PC-3 (cell line): ENCODE measurements at regions not wholly inside any gene's neighbourhood (a gene's known extent, or its start where the extent isn't known, plus 50 kb on each side); places are given as distances from the start of the nearest gene placed in this dataset.

Source experiments
- ATAC-seq: fragments of 200-7000 bp; cut with Tn5 transposase; 2 replicates; pipeline ENCODE4 v1.9.1; 2020; ENCODE audit warnings: mild to moderate bottlenecking, moderate library complexity
- BruUV-seq: library from RNA; stranded (reverse); fragments of 400-500 nt; replicated peaks from 2 replicates; lab custom pipeline; 2021; lab: Mats Ljungman, UMichigan
- CTCF ChIA-PET: fragments of 300-600 bp; sonication (Branson Sonifier 250); formaldehyde crosslinking; loops from one replicate; lab custom pipeline; 2022; ENCODE audit warnings: antibody characterized with exemption; lab: Charles Lee
- POLR2A ChIA-PET: fragments of 300-600 bp; sonication (Branson Sonifier 250); formaldehyde crosslinking; loops from one replicate; lab custom pipeline; 2022; ENCODE audit warnings: antibody characterized with exemption; ENCODE audit not compliant: unreplicated experiment; lab: Charles Lee
- DNase-seq: peaks from one replicate; pipeline ENCODE4 v3.0.0-alpha.2; 2015
- H2AFZ ChIP-seq: fragments of 300-600 bp; sonication (generic); 2 replicates; pipeline ENCODE4 v1.6.0; 2016; ENCODE audit warnings: antibody characterized with exemption, low read length
- H3F3A ChIP-seq: fragments of 300-600 bp; sonication (generic); one replicate; pipeline ENCODE4 v1.6.0; 2017; ENCODE audit warnings: antibody characterized with exemption, low read length, control low read depth, mild to moderate bottlenecking; ENCODE audit not compliant: unreplicated experiment
- H3K27ac ChIP-seq: fragments of 300-600 bp; sonication (generic); 2 replicates; pipeline ENCODE4 v1.5.1; 2016; ENCODE audit warnings: mild to moderate bottlenecking, low read length
- H3K27me3 ChIP-seq: fragments of 300-600 bp; sonication (generic); 2 replicates; pipeline ENCODE4 v1.6.1; 2016; ENCODE audit warnings: low read length, mixed read lengths
- H3K36me3 ChIP-seq: fragments of 300-600 bp; sonication (generic); 2 replicates; pipeline ENCODE4 v1.6.1; 2016; ENCODE audit warnings: low read depth, mixed run types, low read length, mixed read lengths
- H3K4me1 ChIP-seq: fragments of 300-600 bp; sonication (generic); 2 replicates; pipeline ENCODE4 v1.5.1; 2016; ENCODE audit warnings: low read length; ENCODE audit not compliant: insufficient read depth
- H3K4me2 ChIP-seq: fragments of 300-600 bp; sonication (generic); 2 replicates; pipeline ENCODE4 v1.6.0; 2016; ENCODE audit warnings: low read length
- H3K4me3 ChIP-seq: fragments of 300-600 bp; sonication (generic); 2 replicates; pipeline ENCODE4 v1.5.1; 2016; ENCODE audit warnings: mild to moderate bottlenecking, low read length, mixed read lengths
- H3K79me2 ChIP-seq: fragments of 300-600 bp; sonication (generic); 2 replicates; pipeline ENCODE4 v1.6.1; 2017; ENCODE audit warnings: low read length, mixed read lengths
- H3K9ac ChIP-seq: fragments of 300-600 bp; sonication (generic); 2 replicates; pipeline ENCODE4 v1.6.0; 2016; ENCODE audit warnings: mild to moderate bottlenecking, low read length
- H3K9me2 ChIP-seq: fragments of 300-600 bp; sonication (generic); replicated peaks from 2 replicates; pipeline ENCODE4 v1.6.1; 2016; ENCODE audit warnings: mixed run types, low read length, mixed read lengths
- H3K9me3 ChIP-seq: fragments of 300-600 bp; sonication (generic); 2 replicates; pipeline ENCODE4 v1.6.1; 2016; ENCODE audit warnings: low read length, mixed read lengths
- H4K20me1 ChIP-seq: fragments of 300-600 bp; sonication (generic); 2 replicates; pipeline ENCODE4 v1.6.1; 2016; ENCODE audit warnings: low read length, mixed read lengths
- EZH2 ChIP-seq: fragments of 300-600 bp; sonication (generic); IDR thresholded peaks from one replicate; pipeline ENCODE4 v1.6.1; 2017; ENCODE audit warnings: antibody characterized with exemption, mild to moderate bottlenecking, low read length; ENCODE audit not compliant: unreplicated experiment
- EZH2phosphoT487 ChIP-seq: fragments of 300-600 bp; sonication (generic); IDR thresholded peaks from 2 replicates; pipeline ENCODE4 v1.6.1; 2018; ENCODE audit warnings: mild to moderate bottlenecking, antibody characterized with exemption, low read length, borderline replicate concordance
- intact Hi-C: fragments of 100-400 bp; cut with micrococcal nuclease; formaldehyde crosslinking; loops from 2 replicates; pipeline ENCODE4 v1.9.0; 2023
- TF ChIP-seq, protein P1 (sequence below): fragments of 300-600 bp; sonication (generic); conservative IDR thresholded peaks from 2 replicates; pipeline ENCODE4 v1.5.1; 2017; ENCODE audit warnings: antibody characterized with exemption, low read depth, mild to moderate bottlenecking, low read length

DNA sequence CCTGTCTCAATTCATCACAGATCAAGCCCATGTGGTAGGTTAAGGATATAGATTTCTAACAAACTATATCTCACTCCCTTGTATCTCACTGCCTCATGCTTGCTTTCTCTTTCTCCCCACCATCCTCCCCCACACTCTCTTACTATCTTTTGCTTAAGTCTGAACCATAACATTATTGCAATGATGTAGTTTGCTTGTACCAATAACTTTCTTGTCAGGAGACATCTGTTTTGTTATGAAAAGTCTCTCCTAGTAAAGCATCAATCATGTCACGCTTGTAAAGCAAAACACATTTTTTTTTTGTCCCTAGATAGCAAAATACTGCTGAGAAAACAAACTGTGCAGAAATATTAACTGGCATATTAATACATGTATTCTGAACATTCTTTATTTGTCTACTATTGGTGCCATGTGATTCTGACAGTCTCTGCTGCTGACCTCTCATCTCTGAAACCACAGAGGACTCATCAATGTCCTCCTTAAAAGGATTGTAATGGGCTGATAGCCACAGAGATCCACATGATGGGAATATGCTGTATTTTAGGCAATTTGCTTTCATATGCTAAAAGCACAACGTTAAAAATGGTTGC lies 217.5 kb downstream of the VEGFC start:
- TF ChIP-seq, protein P1, sequence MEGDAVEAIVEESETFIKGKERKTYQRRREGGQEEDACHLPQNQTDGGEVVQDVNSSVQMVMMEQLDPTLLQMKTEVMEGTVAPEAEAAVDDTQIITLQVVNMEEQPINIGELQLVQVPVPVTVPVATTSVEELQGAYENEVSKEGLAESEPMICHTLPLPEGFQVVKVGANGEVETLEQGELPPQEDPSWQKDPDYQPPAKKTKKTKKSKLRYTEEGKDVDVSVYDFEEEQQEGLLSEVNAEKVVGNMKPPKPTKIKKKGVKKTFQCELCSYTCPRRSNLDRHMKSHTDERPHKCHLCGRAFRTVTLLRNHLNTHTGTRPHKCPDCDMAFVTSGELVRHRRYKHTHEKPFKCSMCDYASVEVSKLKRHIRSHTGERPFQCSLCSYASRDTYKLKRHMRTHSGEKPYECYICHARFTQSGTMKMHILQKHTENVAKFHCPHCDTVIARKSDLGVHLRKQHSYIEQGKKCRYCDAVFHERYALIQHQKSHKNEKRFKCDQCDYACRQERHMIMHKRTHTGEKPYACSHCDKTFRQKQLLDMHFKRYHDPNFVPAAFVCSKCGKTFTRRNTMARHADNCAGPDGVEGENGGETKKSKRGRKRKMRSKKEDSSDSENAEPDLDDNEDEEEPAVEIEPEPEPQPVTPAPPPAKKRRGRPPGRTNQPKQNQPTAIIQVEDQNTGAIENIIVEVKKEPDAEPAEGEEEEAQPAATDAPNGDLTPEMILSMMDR = no peak
- no peaks in the 10 kb centered on the region for H3K9me2 ChIP-seq
- no peaks in the 10 kb centered on the region for H3K36me3 ChIP-seq
- CTCF ChIA-PET = no interaction called here
- H2AFZ ChIP-seq = no peak overlapping the region
- H3K27ac ChIP-seq = no peak overlapping the region
- no TSS peak for BruUV-seq
- POLR2A ChIA-PET = no interaction called here
- peaks cover 11% of the 10 kb centered on the region; the same call in 1 of the 2 replicates for H3K4me1 ChIP-seq
- no peak overlapping the region for H3K4me2 ChIP-seq
- H3K79me2 ChIP-seq = no peaks in the 10 kb centered on the region
- no peaks in the 10 kb centered on the region for H4K20me1 ChIP-seq
- intact Hi-C loops = no loop called here
- H3K9ac ChIP-seq = no peak overlapping the region
- no peaks in the 10 kb centered on the region for H3K9me3 ChIP-seq
- ATAC-seq = no peak
- H3K27me3 ChIP-seq = no peaks in the 10 kb centered on the region
- H3F3A ChIP-seq = no peaks in the 10 kb centered on the region
- no peak overlapping the region for H3K4me3 ChIP-seq
- no peak for DNase-seq

DNA sequence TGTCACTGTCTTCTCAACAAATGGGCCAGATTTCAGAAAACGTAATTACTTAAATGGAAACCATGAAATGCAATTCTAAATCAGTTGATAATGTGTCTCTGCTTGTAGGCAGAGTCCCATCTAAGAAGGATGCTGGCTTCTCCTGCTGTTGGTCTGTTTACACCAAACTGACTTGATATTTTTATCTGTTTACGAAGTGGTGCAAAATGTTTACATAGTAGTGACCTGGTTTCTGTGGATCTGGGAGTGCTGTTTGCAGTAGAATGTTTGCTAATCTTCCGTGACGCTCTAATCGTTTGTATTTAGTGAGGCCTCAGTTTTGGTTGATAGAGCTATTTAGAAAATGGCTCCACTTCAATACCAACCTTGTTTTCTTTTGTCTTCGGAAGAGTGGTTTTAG lies 213.5 kb downstream of the VEGFC start:
- ChIA-PET CTCF (no interaction called here), POLR2A (no interaction called here)
- H2AFZ ChIP-seq = peak overlapping the region; percentile 49
- H3K9me2 ChIP-seq = no peaks in the 10 kb centered on the region
- H3K79me2 ChIP-seq = no peaks in the 10 kb centered on the region
- H3K36me3 ChIP-seq = no peaks in the 10 kb centered on the region
- no peaks in the 10 kb centered on the region for H3K27me3 ChIP-seq
- no peaks in the 10 kb centered on the region for H3K9me3 ChIP-seq
- no peaks in the 10 kb centered on the region for H4K20me1 ChIP-seq
- peak; percentile 37 for DNase-seq
- peaks cover 11% of the 10 kb centered on the region; the same call in 1 of the 2 replicates for H3K4me1 ChIP-seq
- TF ChIP-seq, protein P1 = no peak
- TF ChIP-seq EZH2 = no peak
- TF ChIP-seq EZH2phosphoT487 = no peak
- H3K27ac ChIP-seq = peak overlapping the region; percentile 44
- H3K4me3 ChIP-seq = no peak overlapping the region
- ATAC-seq = peak; percentile 56; the same call in 1 of the 2 replicates
- no peaks in the 10 kb centered on the region for H3F3A ChIP-seq
- no peak overlapping the region for H3K9ac ChIP-seq
- H3K4me2 ChIP-seq = peak overlapping the region; percentile 15
- intact Hi-C loops = no loop called here
- no TSS peak for BruUV-seq

DNA sequence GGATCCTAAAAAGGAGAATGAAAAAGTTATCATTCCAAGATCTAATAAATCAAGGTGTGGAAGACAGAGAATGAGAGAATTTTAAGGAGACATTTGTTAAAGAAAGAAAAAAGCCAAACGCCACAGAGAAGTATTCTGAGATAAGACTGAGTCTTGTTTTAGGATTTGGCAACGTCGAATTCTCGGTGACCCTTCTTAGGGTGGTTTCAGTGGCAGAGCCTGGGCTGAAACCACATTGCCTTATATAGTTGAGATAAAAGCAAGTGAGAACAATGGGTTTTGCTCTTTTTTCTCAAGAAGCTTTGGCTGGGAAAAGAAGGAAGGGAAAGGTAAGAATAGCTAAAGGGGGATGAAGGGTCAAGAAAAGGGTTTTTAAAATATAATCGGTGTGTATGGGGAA lies 209.4 kb downstream of the VEGFC start:
- POLR2A ChIA-PET = no interaction called here

More for the DNA sequence above, 209.4 kb downstream of the VEGFC start:
- H3K4me1 ChIP-seq = peaks cover 11% of the 10 kb centered on the region; the same call in 1 of the 2 replicates
- H3K9me3 ChIP-seq = no peaks in the 10 kb centered on the region
- no peak overlapping the region for H3K9ac ChIP-seq
- TF ChIP-seq EZH2phosphoT487 = no peak
- no peak for TF ChIP-seq EZH2
- TF ChIP-seq, protein P1 = no peak
- H4K20me1 ChIP-seq = no peaks in the 10 kb centered on the region
- H3K79me2 ChIP-seq = no peaks in the 10 kb centered on the region
- H2AFZ ChIP-seq = no peak overlapping the region
- no peak overlapping the region for H3K4me2 ChIP-seq
- H3K27me3 ChIP-seq = no peaks in the 10 kb centered on the region
- no peak for DNase-seq
- no peak overlapping the region for H3K4me3 ChIP-seq
- no peaks in the 10 kb centered on the region for H3F3A ChIP-seq
- no peaks in the 10 kb centered on the region for H3K36me3 ChIP-seq
- ATAC-seq = no peak
- no TSS peak for BruUV-seq
- H3K9me2 ChIP-seq = no peaks in the 10 kb centered on the region
- intact Hi-C loops = no loop called here
- H3K27ac ChIP-seq = no peak overlapping the region
- CTCF ChIA-PET = no interaction called here
